ENCODE measurements at regions not wholly inside any gene's neighbourhood (a gene's known extent, or its start where the extent isn't known, plus 50 kb on each side); places are given as distances from the start of the nearest gene placed in this dataset.
"Not testable (repeated sequence)": the region's sequence is repeated elsewhere in the genome, so short reads cannot be mapped to it uniquely, and the experiment has no call there.

GRCh38 chr18:23311351-23312121, 141.6 kb upstream of the RIOK3 start:
- no peak for DNase-seq

- DNase-seq = no peak
Observed at GRCh38 chr18:23313379-23313778, 139.7 kb upstream of the RIOK3 start.

GRCh38 chr18:23314672-23315071, 138.4 kb upstream of the RIOK3 start:
- no peak for DNase-seq

DNA sequence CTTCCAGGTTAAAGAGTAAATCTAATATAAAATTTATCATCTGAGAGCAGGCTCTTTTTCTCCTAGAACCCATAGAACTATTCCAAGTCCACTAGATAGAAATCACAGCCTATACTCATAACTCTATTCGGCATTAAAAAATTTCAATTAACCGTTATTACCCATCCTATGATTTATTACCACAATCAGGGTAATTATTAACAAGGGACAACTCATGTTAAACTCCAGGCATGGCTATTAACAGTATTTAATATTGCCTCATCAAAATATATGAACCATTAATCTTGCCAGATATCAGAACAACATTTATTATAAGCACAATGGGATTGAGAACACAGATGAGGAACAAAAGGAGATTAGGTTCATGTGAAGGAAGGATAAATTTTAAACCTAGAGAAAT, 136.8 kb upstream of the RIOK3 start:
- DNase-seq = no peak

DNA sequence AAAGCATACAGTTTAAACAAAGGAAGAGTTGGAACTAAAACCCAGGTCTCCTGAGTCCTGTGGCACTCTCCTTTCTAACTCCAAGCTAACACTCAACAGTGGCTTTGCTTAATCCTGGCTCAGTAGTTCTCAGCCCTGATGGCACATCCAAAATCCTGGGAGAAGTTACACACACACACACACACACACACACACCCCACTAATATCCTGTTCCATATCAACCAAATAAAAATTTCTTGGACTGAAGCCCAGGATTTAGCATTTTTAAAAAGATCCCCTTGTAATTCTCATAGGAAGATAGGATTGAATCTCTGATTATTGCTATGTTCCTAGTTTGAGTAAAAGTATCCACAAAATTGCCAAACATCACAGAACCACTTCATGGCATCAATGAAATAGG, 136.1 kb upstream of the RIOK3 start:
- DNase-seq = no peak

GRCh38 chr18:23317975-23318675, 135.0 kb upstream of the RIOK3 start:
- no peak for DNase-seq

- DNase-seq = no peak
Observed at GRCh38 chr18:23320709-23321236, 132.3 kb upstream of the RIOK3 start.

DNA sequence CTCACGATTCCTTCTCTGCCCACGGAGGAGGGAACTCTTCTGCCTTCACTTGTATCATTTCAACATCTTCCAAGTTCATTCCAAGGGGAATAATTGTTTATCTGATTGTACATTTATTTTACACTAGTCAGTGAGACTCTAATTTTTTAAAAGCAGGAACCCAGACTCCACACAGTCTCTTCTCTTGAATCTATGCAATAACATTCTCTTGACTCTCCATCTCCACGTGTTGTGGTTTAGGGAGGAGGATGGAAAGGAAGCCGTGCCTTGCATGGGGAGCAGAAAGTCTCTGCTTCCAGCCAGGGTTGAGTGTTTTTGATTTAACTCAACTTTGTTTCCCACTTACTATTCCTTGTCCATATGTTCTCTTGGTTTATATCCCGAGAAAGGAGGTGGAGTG, 131.1 kb upstream of the RIOK3 start:
- no peak for DNase-seq

- DNase-seq = no peak
Observed at GRCh38 chr18:23324056-23324811, 128.9 kb upstream of the RIOK3 start.

DNA sequence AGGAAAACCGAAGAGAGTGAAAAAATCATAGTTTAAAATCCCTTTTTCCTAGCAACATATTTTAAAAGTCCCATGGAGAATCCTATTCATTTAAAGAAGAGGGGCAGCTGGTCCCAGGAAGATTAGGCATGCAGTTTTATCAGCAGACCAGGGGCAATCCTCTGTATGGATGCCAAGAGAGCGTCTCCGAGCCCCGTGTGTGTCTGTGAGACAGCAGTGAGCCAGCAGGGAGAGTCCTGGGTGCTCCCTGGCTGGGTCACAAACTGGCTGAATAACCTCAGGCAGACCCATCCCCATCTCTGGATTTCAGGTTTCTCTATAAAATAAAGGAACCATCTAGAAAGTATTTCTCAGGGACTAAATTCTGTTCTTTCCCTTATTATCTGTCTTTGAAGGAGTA, 128.2 kb upstream of the RIOK3 start:
- no peak for DNase-seq

DNA sequence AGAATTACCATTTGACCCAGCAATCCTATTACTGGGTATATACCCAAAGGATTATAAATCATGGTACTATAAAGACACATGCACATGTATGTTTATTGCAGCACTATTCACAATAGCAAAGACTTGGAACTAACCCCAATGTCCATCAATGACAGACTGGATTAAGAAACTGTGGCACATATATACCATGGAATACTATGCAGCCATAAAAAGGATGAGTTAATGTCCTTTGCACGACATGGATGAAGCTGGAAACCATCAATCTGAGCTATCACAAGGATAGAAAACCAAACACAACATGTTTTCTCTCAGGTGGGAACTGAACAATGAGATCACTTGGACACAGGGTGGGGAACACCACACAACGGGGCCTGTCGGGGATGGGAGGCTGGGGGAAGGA, 123.4 kb upstream of the RIOK3 start:
- DNase-seq = not testable (repeated sequence)

DNA sequence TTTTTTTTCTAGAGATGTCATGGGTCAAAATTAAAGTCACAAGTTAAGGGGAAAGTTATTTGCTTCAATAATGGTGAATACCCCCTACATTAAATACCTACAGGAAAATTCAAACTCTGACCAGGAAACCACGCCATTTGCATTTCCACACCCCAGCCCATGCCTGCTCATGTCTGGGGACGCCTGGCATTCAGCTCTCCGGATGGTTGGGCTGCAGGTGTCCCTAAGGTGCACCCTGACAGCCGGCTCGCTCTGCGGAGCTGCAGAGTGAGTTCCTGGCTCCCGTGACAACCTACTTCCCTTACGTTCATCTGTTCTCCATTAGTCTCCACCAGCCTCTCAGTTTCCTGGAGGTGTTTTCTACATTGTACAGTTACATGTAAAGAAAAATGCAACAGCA, 122.7 kb upstream of the RIOK3 start:
- DNase-seq = no peak

- DNase-seq = no peak
Observed at GRCh38 chr18:23331091-23331920, 121.8 kb upstream of the RIOK3 start.

GRCh38 chr18:23332356-23332755, 120.7 kb upstream of the RIOK3 start:
- no peak for DNase-seq

- no peak for DNase-seq
Observed at GRCh38 chr18:23333827-23334226, 119.3 kb upstream of the RIOK3 start.

GRCh38 chr18:23334569-23334968, 118.5 kb upstream of the RIOK3 start:
- DNase-seq = no peak

- DNase-seq = no peak
Observed at GRCh38 chr18:23336101-23336500, 117.0 kb upstream of the RIOK3 start.

DNA sequence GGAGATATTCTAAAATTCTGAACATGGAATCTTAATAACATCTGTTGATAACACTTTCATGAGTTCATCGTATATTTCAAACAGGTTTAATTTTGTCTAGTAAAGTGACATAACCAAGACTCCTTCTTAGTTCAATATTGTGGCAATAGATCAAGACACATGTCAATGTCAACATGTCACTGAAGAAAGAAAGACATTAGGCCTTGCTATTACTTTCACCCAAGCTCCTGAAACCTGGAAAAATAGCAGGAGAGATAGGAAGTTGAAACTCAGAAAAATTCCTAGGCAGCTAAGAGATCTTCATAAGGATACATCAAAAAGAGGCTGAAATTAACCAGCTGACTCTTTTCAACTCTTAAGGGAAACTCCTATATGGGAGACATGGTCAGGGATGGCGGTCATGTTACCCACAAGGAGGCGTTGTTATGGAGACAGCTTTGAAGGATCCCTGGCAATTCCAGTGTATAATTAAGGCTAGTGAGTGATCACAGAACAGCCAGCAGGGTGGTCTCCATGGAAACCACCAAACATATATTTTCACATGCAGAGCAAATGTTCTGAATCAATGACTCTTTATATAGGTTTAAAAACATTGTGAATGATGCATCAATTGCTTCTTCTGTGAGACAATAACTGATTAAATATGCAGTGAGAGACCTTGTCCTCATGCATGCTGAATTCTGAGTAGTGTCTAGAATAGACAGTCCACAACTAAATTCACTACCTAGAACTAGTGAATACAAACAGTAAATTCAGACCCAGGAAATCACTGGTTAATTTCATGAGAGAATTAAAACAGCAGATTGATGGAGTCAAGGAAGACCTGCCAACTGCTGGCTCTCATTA, 115.3 kb upstream of the RIOK3 start:
- DNase-seq = peak; percentile 87

- no peak for DNase-seq
Observed at GRCh38 chr18:23340661-23341060, 112.4 kb upstream of the RIOK3 start.

- DNase-seq = no peak
Observed at GRCh38 chr18:23341383-23341782, 111.7 kb upstream of the RIOK3 start.

DNA sequence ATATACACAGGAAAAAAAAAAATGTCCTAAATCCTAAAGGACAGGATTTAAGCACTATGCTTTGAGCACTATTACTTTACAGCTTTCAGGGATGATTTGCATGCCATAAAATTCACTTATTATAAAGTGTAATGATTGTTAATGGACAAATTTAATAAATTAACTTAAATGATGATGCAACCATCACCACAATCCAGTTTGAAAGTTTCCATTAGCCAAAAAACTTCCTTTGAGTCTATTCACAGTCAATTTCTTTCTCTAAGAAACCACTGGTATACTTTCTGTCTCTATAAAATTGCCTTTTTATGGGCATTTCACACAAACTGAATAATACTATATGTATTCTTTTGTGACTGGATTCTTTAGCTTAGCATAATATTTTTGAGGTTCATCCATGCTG, 111.1 kb upstream of the RIOK3 start:
- DNase-seq = no peak

GRCh38 chr18:23342506-23342905, 110.6 kb upstream of the RIOK3 start:
- no peak for DNase-seq
